ENCODE measurements at regions not wholly inside any gene's neighbourhood (a gene's known extent, or its start where the extent isn't known, plus 50 kb on each side); places are given as distances from the start of the nearest gene placed in this dataset.

- no peak for DNase-seq
Measured at GRCh38 chr9:88737031-88737430, 202.1 kb downstream of the NXNL2 start.

- no peak for DNase-seq
Measured at GRCh38 chr9:88737876-88738275, 202.9 kb downstream of the NXNL2 start.

- no peak for DNase-seq
Measured at GRCh38 chr9:88738709-88739108, 203.7 kb downstream of the NXNL2 start.

GRCh38 chr9:88739373-88739772 lies 204.4 kb downstream of the NXNL2 start:
- no peak for DNase-seq

- no peak for DNase-seq
Measured at GRCh38 chr9:88740844-88741243, 205.9 kb downstream of the NXNL2 start.

GRCh38 chr9:88741335-88741734 lies 206.4 kb downstream of the NXNL2 start:
- DNase-seq = no peak

GRCh38 chr9:88742483-88742882 lies 207.5 kb downstream of the NXNL2 start:
- no peak for DNase-seq

- DNase-seq = no peak
Measured at GRCh38 chr9:88742905-88743304, 207.9 kb downstream of the NXNL2 start.

- no peak for DNase-seq
Measured at GRCh38 chr9:88745276-88746001, 210.5 kb downstream of the NXNL2 start.

- DNase-seq = no peak
Measured at GRCh38 chr9:88746029-88746742, 211.2 kb downstream of the NXNL2 start.

GRCh38 chr9:88746743-88747398 lies 211.9 kb downstream of the NXNL2 start:
- DNase-seq = no peak

GRCh38 chr9:88747768-88748167 lies 212.8 kb downstream of the NXNL2 start:
- DNase-seq = no peak

- DNase-seq = no peak
Measured at GRCh38 chr9:88748566-88749261, 213.7 kb downstream of the NXNL2 start.

- DNase-seq = no peak
Measured at GRCh38 chr9:88749420-88749819, 214.4 kb downstream of the NXNL2 start.

GRCh38 chr9:88750832-88751360 lies 215.9 kb downstream of the NXNL2 start:
- DNase-seq = no peak

GRCh38 chr9:88751781-88752180 lies 216.8 kb downstream of the NXNL2 start:
- no peak for DNase-seq

- DNase-seq = no peak
Measured at GRCh38 chr9:88753691-88754367, 218.9 kb downstream of the NXNL2 start.

GRCh38 chr9:88754452-88754851 lies 219.5 kb downstream of the NXNL2 start:
- no peak for DNase-seq

GRCh38 chr9:88754886-88755285 lies 219.9 kb downstream of the NXNL2 start:
- DNase-seq = no peak

- DNase-seq = no peak
Measured at GRCh38 chr9:88757406-88758010, 222.5 kb downstream of the NXNL2 start.

- DNase-seq = no peak
Measured at GRCh38 chr9:88759364-88759763, 224.4 kb downstream of the NXNL2 start.
